T-helper 1 cell treated with Interleukin-12 subunit alpha and Interleukin-12 subunit beta and Interleukin-4 antibody, amounts not matched to agents 30 μg/mL and 1 μg/mL, for 36 hours (primary cell): ENCODE measurements at regions not wholly inside any gene's neighbourhood (a gene's known extent, or its start where the extent isn't known, plus 50 kb on each side); places are given as distances from the start of the nearest gene placed in this dataset.
"Not testable (repeated sequence)": the region's sequence is repeated elsewhere in the genome, so short reads cannot be mapped to it uniquely, and the experiment has no call there.

ENCODE experiments used
- H3K27ac Mint-ChIP-seq: one replicate; pipeline ENCODE4 v1.8.0; 2021; ENCODE audit warnings: mild to moderate bottlenecking, mixed read lengths
- H3K27me3 Mint-ChIP-seq: one replicate; pipeline ENCODE4 v1.8.0; 2021; ENCODE audit warnings: low read depth, mixed read lengths
- H3K36me3 Mint-ChIP-seq: one replicate; pipeline ENCODE4 v1.8.0; 2021; ENCODE audit warnings: low read depth, mixed read lengths
- H3K4me1 Mint-ChIP-seq: one replicate; pipeline ENCODE4 v1.8.0; 2021; ENCODE audit warnings: low read depth, mixed read lengths
- H3K4me3 Mint-ChIP-seq: one replicate; pipeline ENCODE4 v1.8.0; 2021; ENCODE audit warnings: mild to moderate bottlenecking, moderate library complexity, mixed read lengths
- H3K9me3 Mint-ChIP-seq: one replicate; pipeline ENCODE4 v1.8.0; 2021; ENCODE audit warnings: mixed read lengths

DNA sequence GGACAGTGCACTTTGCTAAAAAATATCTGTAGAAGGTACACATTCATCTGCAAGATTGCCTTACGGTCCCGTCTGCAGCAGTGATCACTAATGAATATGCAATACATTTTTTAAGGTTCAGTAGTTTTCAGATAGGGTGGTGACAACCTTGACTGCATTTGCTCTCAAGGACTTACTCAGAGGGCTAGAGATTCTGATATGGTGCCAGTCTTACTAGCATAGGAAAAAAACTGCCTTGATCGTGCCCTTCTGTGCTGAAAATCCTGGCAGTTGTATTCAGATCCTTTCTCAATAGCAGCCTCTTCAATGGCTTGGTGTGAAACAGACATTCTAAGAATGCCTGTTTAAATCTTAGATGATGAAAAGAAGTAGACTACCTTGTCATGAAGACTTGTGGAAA lies 411.9 kb upstream of the CCDC54 start:
- Mint-ChIP-seq H3K27me3 (no peaks in the 10 kb centered on the region), H3K4me3 (no peak overlapping the region), H3K27ac (no peak overlapping the region), H3K9me3 (no peaks in the 10 kb centered on the region), H3K4me1 (no peaks in the 10 kb centered on the region), H3K36me3 (no peaks in the 10 kb centered on the region)

- no peak overlapping the region for H3K4me3 Mint-ChIP-seq
- no peaks in the 10 kb centered on the region for H3K27me3 Mint-ChIP-seq
Measured at GRCh38 chr3:106969596-106969995, 407.6 kb upstream of the CCDC54 start.

DNA sequence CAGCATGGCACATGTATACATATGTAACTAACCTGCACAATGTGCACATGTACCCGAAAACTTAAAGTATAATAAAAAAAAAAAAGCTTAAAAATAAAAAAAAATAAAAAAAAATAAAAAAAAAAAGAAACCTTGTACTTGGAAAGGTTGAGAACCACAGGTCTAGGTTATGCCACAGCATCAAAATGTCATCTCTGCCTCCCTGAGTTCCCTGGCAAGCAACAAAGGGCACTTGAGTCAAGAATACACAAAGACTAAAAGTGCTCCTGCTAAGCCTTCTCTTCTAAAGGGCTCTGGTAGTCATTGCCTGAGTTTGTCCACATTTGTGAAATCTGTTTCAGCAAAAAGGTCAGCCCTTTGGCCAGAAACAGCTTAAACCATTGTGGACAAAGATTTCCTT lies 395.8 kb upstream of the CCDC54 start:
- H3K9me3 Mint-ChIP-seq, result no peaks in the 10 kb centered on the region
- H3K4me1 Mint-ChIP-seq, result no peaks in the 10 kb centered on the region
- H3K27ac Mint-ChIP-seq, result no peak overlapping the region
- no peak overlapping the region for H3K4me3 Mint-ChIP-seq
- no peaks in the 10 kb centered on the region for H3K27me3 Mint-ChIP-seq
- no peaks in the 10 kb centered on the region for H3K36me3 Mint-ChIP-seq

More at GRCh38 chr3:106969596-106969995, 407.6 kb upstream of the CCDC54 start:
- no peaks in the 10 kb centered on the region for H3K9me3 Mint-ChIP-seq
- H3K36me3 Mint-ChIP-seq, result no peaks in the 10 kb centered on the region
- H3K27ac Mint-ChIP-seq, result no peak overlapping the region
- H3K4me1 Mint-ChIP-seq, result no peaks in the 10 kb centered on the region

- Mint-ChIP-seq H3K27ac (no peak overlapping the region), H3K9me3 (peaks cover 1% of the 10 kb centered on the region), H3K36me3 (no peaks in the 10 kb centered on the region), H3K4me1 (no peaks in the 10 kb centered on the region), H3K27me3 (no peaks in the 10 kb centered on the region), H3K4me3 (no peak overlapping the region)
Measured at GRCh38 chr3:106985721-106986120, 391.5 kb upstream of the CCDC54 start.

GRCh38 chr3:106998841-106999682 lies 378.2 kb upstream of the CCDC54 start:
- not testable (repeated sequence) for H3K36me3 Mint-ChIP-seq, H3K27ac Mint-ChIP-seq, H3K27me3 Mint-ChIP-seq, H3K4me3 Mint-ChIP-seq
- Mint-ChIP-seq H3K4me1 (peaks cover 11% of the 10 kb centered on the region), H3K9me3 (peaks cover 15% of the 10 kb centered on the region)

GRCh38 chr3:107001635-107002034 lies 375.6 kb upstream of the CCDC54 start:
- H3K9me3 Mint-ChIP-seq, result peaks cover 15% of the 10 kb centered on the region
- peaks cover 11% of the 10 kb centered on the region for H3K4me1 Mint-ChIP-seq
- no peak overlapping the region for H3K4me3 Mint-ChIP-seq
- no peak overlapping the region for H3K27ac Mint-ChIP-seq
- H3K36me3 Mint-ChIP-seq, result no peaks in the 10 kb centered on the region
- no peaks in the 10 kb centered on the region for H3K27me3 Mint-ChIP-seq

DNA sequence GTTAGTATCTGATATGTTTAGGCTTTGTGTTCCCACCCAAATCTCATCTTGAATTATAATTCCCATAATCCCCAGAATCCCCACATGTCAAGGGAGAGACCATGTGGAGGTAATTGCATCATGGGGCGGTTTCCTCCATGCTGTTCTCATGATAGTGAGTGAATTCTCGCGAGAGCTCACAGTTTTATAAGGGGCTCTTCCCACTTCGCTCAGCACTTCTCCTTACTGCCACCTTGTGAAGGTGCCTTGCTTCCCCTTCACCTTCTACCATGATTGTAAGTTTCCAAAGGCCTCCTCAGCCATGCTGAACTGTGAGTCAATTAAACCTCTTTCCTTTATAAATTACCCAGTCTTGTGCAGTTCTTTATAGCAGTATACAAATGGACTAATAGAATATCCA lies 371.9 kb upstream of the CCDC54 start:
- H3K27me3 Mint-ChIP-seq, H3K4me1 Mint-ChIP-seq, H3K36me3 Mint-ChIP-seq, H3K4me3 Mint-ChIP-seq, H3K27ac Mint-ChIP-seq: not testable (repeated sequence)
- peaks cover 14% of the 10 kb centered on the region for H3K9me3 Mint-ChIP-seq

- H3K27ac Mint-ChIP-seq, result no peak overlapping the region
- H3K4me3 Mint-ChIP-seq, result no peak overlapping the region
- no peaks in the 10 kb centered on the region for H3K27me3 Mint-ChIP-seq
- H3K9me3 Mint-ChIP-seq, result no peaks in the 10 kb centered on the region
- no peaks in the 10 kb centered on the region for H3K4me1 Mint-ChIP-seq
- no peaks in the 10 kb centered on the region for H3K36me3 Mint-ChIP-seq
Measured at GRCh38 chr3:107008213-107008612, 369.0 kb upstream of the CCDC54 start.

- Mint-ChIP-seq H3K4me3 (no peak overlapping the region), H3K9me3 (peaks cover 4% of the 10 kb centered on the region), H3K4me1 (no peaks in the 10 kb centered on the region), H3K27ac (no peak overlapping the region), H3K27me3 (no peaks in the 10 kb centered on the region), H3K36me3 (no peaks in the 10 kb centered on the region)
Measured at GRCh38 chr3:107013641-107014040, 363.6 kb upstream of the CCDC54 start.

- Mint-ChIP-seq H3K27ac (no peak overlapping the region), H3K36me3 (no peaks in the 10 kb centered on the region), H3K9me3 (no peaks in the 10 kb centered on the region), H3K4me3 (no peak overlapping the region), H3K27me3 (no peaks in the 10 kb centered on the region), H3K4me1 (no peaks in the 10 kb centered on the region)
Measured at GRCh38 chr3:107024551-107025026, 352.6 kb upstream of the CCDC54 start.

DNA sequence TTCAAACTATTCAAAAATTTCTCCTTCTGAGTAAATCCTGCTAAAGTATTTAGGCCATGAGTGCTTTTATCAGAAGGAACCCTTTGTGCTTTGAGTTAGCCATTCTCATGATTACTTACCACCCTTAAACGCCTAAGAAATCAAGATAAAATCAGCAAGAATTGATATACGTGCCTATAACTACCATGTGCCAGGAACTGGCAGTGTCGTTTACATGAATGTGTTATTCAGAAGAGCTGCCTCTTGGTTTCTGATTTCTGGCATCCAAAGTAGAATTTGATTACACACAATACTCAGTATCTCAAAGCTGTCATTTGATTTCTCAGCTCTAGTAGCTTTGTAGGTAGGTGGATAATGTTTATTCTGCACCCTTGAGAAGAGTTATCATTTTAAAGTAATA lies 351.3 kb upstream of the CCDC54 start:
- no peak overlapping the region for H3K27ac Mint-ChIP-seq
- H3K27me3 Mint-ChIP-seq, result no peaks in the 10 kb centered on the region
- H3K36me3 Mint-ChIP-seq, result no peaks in the 10 kb centered on the region
- H3K4me3 Mint-ChIP-seq, result no peak overlapping the region
- no peaks in the 10 kb centered on the region for H3K9me3 Mint-ChIP-seq
- no peaks in the 10 kb centered on the region for H3K4me1 Mint-ChIP-seq

- no peak overlapping the region for H3K27ac Mint-ChIP-seq
- H3K27me3 Mint-ChIP-seq, result no peaks in the 10 kb centered on the region
- H3K9me3 Mint-ChIP-seq, result no peaks in the 10 kb centered on the region
- H3K4me3 Mint-ChIP-seq, result no peak overlapping the region
- H3K4me1 Mint-ChIP-seq, result no peaks in the 10 kb centered on the region
- H3K36me3 Mint-ChIP-seq, result no peaks in the 10 kb centered on the region
Measured at GRCh38 chr3:107028086-107028485, 349.2 kb upstream of the CCDC54 start.

- Mint-ChIP-seq H3K4me3 (no peak overlapping the region), H3K4me1 (no peaks in the 10 kb centered on the region), H3K27ac (no peak overlapping the region), H3K27me3 (no peaks in the 10 kb centered on the region), H3K36me3 (no peaks in the 10 kb centered on the region), H3K9me3 (no peaks in the 10 kb centered on the region)
Measured at GRCh38 chr3:107028626-107029025, 348.6 kb upstream of the CCDC54 start.

DNA sequence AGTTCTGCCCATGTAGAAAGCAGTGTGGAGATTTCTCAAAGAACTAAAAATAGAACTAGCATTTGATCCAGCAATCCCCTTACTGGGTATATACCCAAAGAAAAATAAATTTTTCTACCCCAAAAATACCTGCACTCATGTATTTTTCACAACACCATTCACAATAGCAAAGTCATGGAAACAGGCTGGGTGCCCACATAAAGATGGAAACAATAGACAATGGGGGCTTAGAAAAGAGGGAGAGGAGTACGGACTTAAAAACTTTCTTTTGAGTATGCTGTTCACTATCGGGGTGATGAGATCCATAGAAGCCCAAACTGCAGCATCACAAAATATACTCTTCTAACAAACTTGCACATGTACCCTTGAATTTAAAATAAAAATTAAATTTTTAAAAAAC lies 345.1 kb upstream of the CCDC54 start:
- Mint-ChIP-seq H3K9me3 (peaks cover 11% of the 10 kb centered on the region), H3K4me1 (no peaks in the 10 kb centered on the region), H3K4me3 (no peak overlapping the region), H3K27me3 (no peaks in the 10 kb centered on the region), H3K36me3 (no peaks in the 10 kb centered on the region), H3K27ac (no peak overlapping the region)

- peaks cover 24% of the 10 kb centered on the region for H3K9me3 Mint-ChIP-seq
- H3K36me3 Mint-ChIP-seq, result no peaks in the 10 kb centered on the region
- H3K27ac Mint-ChIP-seq, result no peak overlapping the region
- no peaks in the 10 kb centered on the region for H3K27me3 Mint-ChIP-seq
- no peak overlapping the region for H3K4me3 Mint-ChIP-seq
- H3K4me1 Mint-ChIP-seq, result no peaks in the 10 kb centered on the region
Measured at GRCh38 chr3:107034142-107034541, 343.1 kb upstream of the CCDC54 start.
